ENCODE measurements at regions not wholly inside any gene's neighbourhood (a gene's known extent, or its start where the extent isn't known, plus 50 kb on each side); places are given as distances from the start of the nearest gene placed in this dataset.

GRCh38 chr14:98370352-98370751 is 901.6 kb downstream of the BCL11B start:
- TF ChIP-seq EZH2 (IDR thresholded peaks at IDR 0.05; ENCODE audit: borderline replicate concordance), result no peak
- no peak for TF ChIP-seq CTCF (IDR thresholded peaks at IDR 0.05; ENCODE audit: poor library complexity)
- TF ChIP-seq EZH2phosphoT487 (IDR thresholded peaks at IDR 0.05; ENCODE audit: low read depth, severe bottlenecking, unreplicated experiment), result no peak
- no peaks in the 10 kb centered on the region for H3K4me1 ChIP-seq (ENCODE audit: insufficient read depth)
- no peak overlapping the region for H3K27ac ChIP-seq
- no peaks in the 10 kb centered on the region for H3K9me3 ChIP-seq (ENCODE audit: low read depth)
- H4K20me1 ChIP-seq (ENCODE audit: insufficient read depth, poor library complexity, severe bottlenecking), result no peaks in the 10 kb centered on the region
- no peaks in the 10 kb centered on the region for H3K36me3 ChIP-seq (replicated peaks; ENCODE audit: insufficient read depth, low read depth)
- no peaks in the 10 kb centered on the region for H3K79me2 ChIP-seq
- no peaks in the 10 kb centered on the region for H3K9me2 ChIP-seq (replicated peaks; ENCODE audit: insufficient read depth)
- no peaks in the 10 kb centered on the region for H3K27me3 ChIP-seq
- no peak for DNase-seq (ENCODE audit: low spot score)
- no peak overlapping the region for H2AFZ ChIP-seq
- H3K4me3 ChIP-seq, result no peak overlapping the region
- no peak overlapping the region for H3K4me2 ChIP-seq
- WGBS (ENCODE audit: low lambda C conversion rate, missing lambda C conversion rate), result 59% methylated on average over 6 of the region's 6 CpGs

GRCh38 chr14:98371141-98371540 is 900.9 kb downstream of the BCL11B start:
- WGBS (ENCODE audit: low lambda C conversion rate, missing lambda C conversion rate), result 89% methylated on average over 4 of the region's 4 CpGs
- no peaks in the 10 kb centered on the region for H3K36me3 ChIP-seq (replicated peaks; ENCODE audit: insufficient read depth, low read depth)
- H3K79me2 ChIP-seq, result no peaks in the 10 kb centered on the region
- no peaks in the 10 kb centered on the region for H3K9me3 ChIP-seq (ENCODE audit: low read depth)
- H3K4me3 ChIP-seq, result no peak overlapping the region
- no peaks in the 10 kb centered on the region for H3K27me3 ChIP-seq
- no peak for DNase-seq (ENCODE audit: low spot score)
- H3K27ac ChIP-seq, result no peak overlapping the region
- H3K4me2 ChIP-seq, result no peak overlapping the region
- H4K20me1 ChIP-seq (ENCODE audit: insufficient read depth, poor library complexity, severe bottlenecking), result no peaks in the 10 kb centered on the region
- no peaks in the 10 kb centered on the region for H3K4me1 ChIP-seq (ENCODE audit: insufficient read depth)
- TF ChIP-seq CTCF (IDR thresholded peaks at IDR 0.05; ENCODE audit: poor library complexity) (no peak), EZH2 (IDR thresholded peaks at IDR 0.05; ENCODE audit: borderline replicate concordance) (no peak), EZH2phosphoT487 (IDR thresholded peaks at IDR 0.05; ENCODE audit: low read depth, severe bottlenecking, unreplicated experiment) (no peak)
- no peak overlapping the region for H2AFZ ChIP-seq
- no peaks in the 10 kb centered on the region for H3K9me2 ChIP-seq (replicated peaks; ENCODE audit: insufficient read depth)

DNA sequence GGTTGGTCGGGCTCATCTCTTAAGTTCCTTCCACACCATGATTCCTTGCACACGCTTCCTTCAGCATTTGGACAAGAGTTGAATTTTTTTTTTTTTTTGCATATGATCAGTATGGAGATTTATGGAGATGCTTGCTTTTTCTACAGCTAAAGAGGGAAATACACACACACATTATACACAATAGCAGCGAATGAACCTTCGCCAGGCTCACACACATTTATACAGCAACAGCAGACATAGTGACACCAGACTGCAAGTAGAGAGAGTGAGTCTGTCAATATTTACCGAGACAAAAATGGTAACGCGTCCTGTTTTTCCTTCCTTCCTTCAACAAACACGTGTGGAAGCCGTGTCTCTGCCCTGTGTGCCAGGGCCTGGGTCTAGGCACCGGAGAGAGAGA is 897.9 kb downstream of the BCL11B start:
- H4K20me1 ChIP-seq (ENCODE audit: insufficient read depth, poor library complexity, severe bottlenecking), result no peaks in the 10 kb centered on the region
- no peak overlapping the region for H3K27ac ChIP-seq
- no peak for DNase-seq (ENCODE audit: low spot score)
- no peaks in the 10 kb centered on the region for H3K4me1 ChIP-seq (ENCODE audit: insufficient read depth)
- H3K36me3 ChIP-seq (replicated peaks; ENCODE audit: insufficient read depth, low read depth), result no peaks in the 10 kb centered on the region
- H3K9me2 ChIP-seq (replicated peaks; ENCODE audit: insufficient read depth), result no peaks in the 10 kb centered on the region
- no peaks in the 10 kb centered on the region for H3K79me2 ChIP-seq
- no peak overlapping the region for H3K4me2 ChIP-seq
- H3K4me3 ChIP-seq, result no peak overlapping the region
- 66% methylated on average over 10 of the region's 10 CpGs for WGBS (ENCODE audit: low lambda C conversion rate, missing lambda C conversion rate)
- H3K27me3 ChIP-seq, result no peaks in the 10 kb centered on the region
- no peak for TF ChIP-seq EZH2phosphoT487 (IDR thresholded peaks at IDR 0.05; ENCODE audit: low read depth, severe bottlenecking, unreplicated experiment)
- TF ChIP-seq EZH2 (IDR thresholded peaks at IDR 0.05; ENCODE audit: borderline replicate concordance), result no peak
- no peak for TF ChIP-seq CTCF (IDR thresholded peaks at IDR 0.05; ENCODE audit: poor library complexity)
- no peaks in the 10 kb centered on the region for H3K9me3 ChIP-seq (ENCODE audit: low read depth)
- H2AFZ ChIP-seq, result no peak overlapping the region

DNA sequence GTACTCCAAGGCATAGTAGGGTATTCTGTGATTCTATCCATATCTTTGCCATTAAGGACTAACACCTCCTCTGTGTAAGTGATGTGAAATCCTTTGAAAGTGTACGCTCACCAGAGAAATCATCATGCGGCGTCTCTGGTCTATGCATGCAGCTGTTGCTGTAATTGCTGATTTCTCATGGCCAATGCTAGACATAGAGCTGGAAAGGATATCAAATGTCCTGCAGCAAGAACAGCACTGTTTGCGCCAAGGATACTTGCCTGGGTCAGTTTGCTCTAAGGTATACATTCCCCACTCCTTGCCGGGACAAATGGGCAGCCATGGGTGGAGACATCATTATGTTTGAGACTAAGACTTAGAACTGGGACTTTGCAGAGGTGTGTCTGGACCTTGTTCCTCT is 896.4 kb downstream of the BCL11B start:
- Histone ChIP-seq H2AFZ (no peak overlapping the region), H3K4me1 (ENCODE audit: insufficient read depth) (no peaks in the 10 kb centered on the region), H3K36me3 (replicated peaks; ENCODE audit: insufficient read depth, low read depth) (no peaks in the 10 kb centered on the region), H3K9me3 (ENCODE audit: low read depth) (no peaks in the 10 kb centered on the region), H3K27ac (no peak overlapping the region), H3K4me2 (no peak overlapping the region), H3K4me3 (no peak overlapping the region), H3K27me3 (no peaks in the 10 kb centered on the region), H4K20me1 (ENCODE audit: insufficient read depth, poor library complexity, severe bottlenecking) (no peaks in the 10 kb centered on the region), H3K79me2 (no peaks in the 10 kb centered on the region), H3K9me2 (replicated peaks; ENCODE audit: insufficient read depth) (no peaks in the 10 kb centered on the region)
- WGBS (ENCODE audit: low lambda C conversion rate, missing lambda C conversion rate), result 96% methylated on average over 5 of the region's 5 CpGs
- TF ChIP-seq EZH2 (IDR thresholded peaks at IDR 0.05; ENCODE audit: borderline replicate concordance) (no peak), EZH2phosphoT487 (IDR thresholded peaks at IDR 0.05; ENCODE audit: low read depth, severe bottlenecking, unreplicated experiment) (no peak), CTCF (IDR thresholded peaks at IDR 0.05; ENCODE audit: poor library complexity) (no peak)
- no peak for DNase-seq (ENCODE audit: low spot score)
